Activated CD4-positive, alpha-beta T cell treated with anti-CD3 and anti-CD28 coated beads for 48 hours (primary cell): ENCODE measurements at regions not wholly inside any gene's neighbourhood (a gene's known extent, or its start where the extent isn't known, plus 50 kb on each side); places are given as distances from the start of the nearest gene placed in this dataset.
"Not testable (repeated sequence)": the region's sequence is repeated elsewhere in the genome, so short reads cannot be mapped to it uniquely, and the experiment has no call there.

Experiments used
- DNase-seq: peaks from one replicate; pipeline ENCODE4 v3.0.0-alpha.2; 2020

DNA sequence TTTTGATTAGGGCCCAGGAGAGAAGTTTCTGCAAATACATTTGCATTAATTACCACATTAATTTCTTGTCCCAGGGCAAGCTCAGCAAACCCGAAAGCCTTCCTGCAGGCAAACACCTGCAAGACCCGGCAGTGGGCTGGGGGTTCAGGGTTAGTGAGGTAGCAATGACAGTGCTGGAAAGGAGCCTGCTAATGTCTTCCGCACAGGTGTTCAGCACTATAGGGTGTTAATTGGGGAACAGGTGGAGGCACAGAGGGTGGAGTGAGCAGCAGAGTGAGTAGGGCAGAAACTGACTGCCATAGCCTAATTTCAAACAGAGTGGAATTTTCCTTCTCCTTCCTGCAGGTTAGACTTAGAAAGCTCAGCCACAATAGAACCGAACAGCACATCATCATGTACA is 50.9 kb upstream of the UBASH3B start:
- no peak for DNase-seq

DNA sequence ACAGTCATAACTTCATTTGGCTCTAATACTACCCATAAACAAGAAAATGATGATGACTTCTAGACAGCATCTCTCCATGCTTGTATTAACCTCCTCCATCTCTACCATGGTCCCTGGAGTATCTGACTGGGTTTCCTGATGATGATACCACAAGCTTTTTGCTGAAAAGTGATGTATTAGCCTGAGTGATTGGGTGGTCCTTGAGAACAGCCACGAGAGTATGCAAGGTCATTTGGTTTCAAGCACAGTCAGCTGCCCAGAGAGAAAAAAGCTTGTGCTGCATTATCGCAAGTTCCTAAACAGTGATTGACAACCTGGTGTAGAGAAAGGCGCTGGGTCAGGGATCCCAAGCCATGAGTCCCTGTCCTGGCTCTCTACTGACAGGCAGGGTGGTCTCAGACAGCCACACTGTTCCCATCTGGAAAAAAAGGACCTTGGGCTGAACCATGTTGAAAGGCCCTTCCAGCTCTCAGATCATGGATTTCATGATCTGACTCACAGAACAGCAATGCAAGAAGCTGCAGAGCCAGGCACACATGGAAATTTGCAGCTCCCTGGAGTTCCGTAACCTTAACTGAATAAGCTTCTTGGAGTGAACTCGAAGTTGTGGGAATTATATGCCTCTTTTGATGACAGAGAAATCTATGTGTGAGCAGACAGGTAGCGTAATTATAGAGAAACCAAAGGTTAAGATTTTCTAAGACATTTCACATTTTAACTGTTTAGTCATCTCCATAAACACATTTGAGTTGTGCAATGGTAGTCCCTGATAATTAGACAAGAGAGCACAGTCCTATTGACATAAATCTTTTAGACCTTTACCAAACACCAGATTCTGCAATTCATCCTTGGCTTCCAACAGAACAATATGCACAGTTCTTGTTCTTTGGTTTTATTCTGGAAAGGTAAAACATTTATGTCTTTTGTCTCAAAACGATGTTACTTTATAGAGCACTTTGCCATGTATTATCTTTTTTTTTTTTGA is 54.1 kb upstream of the UBASH3B start:
- DNase-seq: no peak

DNA sequence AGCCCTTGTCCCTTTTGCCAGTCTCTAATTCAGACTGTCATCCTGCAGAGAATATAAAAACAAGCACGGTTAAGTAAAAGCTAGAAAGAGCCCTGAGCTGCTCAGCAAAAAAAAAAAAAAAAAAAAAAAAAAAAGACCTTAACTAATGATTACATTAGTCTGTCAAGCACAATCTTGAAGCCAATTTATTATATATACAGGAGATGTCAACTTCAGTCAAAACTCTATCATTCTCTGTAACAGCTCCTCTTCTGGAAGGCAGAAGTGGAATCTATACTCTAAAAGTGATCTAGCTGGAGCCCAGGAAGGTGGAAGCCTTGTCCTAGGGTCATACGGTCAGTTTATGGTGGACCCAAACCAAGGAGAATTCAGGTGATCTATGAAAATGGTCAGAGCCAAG is 55.2 kb upstream of the UBASH3B start:
- no peak for DNase-seq

- DNase-seq: no peak
Measured at GRCh38 chr11:122599434-122599833, 56.1 kb upstream of the UBASH3B start.

- DNase-seq: no peak
Measured at GRCh38 chr11:122598971-122599370, 56.6 kb upstream of the UBASH3B start.

- DNase-seq: no peak
Measured at GRCh38 chr11:122597511-122597910, 58.0 kb upstream of the UBASH3B start.

DNA sequence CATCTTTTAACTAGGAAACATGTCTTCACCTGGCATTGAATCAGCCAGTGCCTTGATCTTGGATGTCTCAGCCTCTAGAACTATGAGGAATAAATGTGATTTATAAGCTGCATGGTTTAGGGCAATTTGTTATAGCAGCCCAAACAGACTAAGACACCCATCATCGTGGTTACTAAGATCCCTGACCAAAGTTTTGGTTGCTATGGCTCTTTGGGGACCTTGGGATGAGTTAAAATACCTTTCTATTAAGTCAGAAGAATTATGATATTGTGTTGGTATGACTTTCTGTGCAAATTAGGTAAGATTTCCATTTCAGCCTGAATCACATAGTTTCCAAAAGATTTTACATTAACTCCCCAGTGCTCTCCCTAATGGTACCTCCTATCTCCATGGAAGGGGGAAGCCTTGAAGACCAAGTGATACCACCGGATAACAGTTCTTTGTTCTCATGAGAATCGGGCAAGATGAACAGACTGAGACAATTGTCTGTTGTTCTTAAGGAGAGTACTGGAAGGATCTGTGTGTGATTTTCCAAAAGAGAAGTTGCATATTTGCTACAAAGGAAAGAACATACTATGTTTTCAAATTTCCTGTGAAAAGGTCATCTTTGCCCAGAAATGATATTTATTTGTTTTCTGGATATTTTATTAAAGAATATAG is 60.4 kb upstream of the UBASH3B start:
- DNase-seq: no peak

DNA sequence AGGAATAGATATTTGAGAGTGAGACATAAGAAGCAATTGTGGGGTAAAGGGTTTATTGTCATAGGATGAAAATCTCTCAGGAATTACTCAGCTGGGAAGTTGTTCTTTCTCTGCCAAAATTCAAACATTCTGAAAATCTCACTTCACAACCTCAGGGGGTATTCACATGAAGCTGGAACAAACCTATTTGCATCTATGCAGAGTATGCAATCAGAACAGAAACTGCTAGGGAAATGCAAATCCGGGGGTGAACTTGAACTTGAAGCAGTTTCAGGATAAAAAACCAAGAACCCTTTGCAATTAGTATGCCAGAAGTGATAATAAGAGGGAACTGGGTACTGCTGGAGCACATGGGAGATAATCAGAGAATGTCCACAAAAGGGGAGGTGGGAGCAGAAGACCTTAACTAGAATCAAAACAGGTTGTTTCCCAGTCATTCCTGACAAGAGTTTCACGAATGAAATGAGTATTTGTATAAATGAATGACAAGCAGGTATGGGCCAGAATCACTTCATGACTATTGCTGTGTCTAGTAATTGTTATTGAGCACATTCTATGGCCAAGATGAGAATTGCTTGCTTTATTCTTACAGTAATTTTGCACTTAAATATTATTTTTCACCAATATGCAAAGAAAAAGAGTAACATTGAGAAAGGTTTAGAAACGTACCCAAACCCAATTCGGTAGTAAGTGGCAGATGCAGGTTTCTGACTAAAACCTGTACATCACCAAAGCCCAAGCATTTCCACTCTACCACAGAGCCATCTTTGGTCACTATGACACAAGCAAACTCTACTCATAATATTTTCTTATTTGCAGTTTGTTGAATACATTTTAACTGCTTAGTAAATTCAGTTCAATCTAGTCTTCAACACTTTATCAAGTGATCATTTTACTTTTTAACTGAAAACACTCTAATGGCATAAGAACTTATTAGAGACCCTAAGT is 61.8 kb upstream of the UBASH3B start:
- DNase-seq: no peak

DNA sequence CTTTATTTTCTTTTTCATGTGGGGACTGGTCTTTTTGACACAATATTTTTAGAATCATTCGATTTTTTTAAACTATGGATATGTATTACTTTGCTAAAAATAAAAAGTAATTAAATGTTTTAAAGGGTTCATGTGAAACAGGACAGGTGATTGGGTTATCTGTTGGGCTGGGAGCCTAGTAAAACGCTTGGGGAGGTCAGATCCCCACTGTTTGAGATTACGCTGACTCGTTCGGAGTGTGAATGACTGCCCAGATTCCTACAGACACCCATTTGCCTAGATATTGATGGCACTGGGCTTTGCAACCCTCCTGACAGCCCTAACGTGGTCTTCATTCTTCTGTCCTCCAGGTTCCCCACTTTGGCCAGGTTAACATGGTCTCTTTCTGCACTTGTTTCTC is 62.9 kb upstream of the UBASH3B start:
- DNase-seq: no peak

- no peak for DNase-seq
Measured at GRCh38 chr11:122584670-122585069, 70.9 kb upstream of the UBASH3B start.

- not testable (repeated sequence) for DNase-seq
Measured at GRCh38 chr11:122580071-122580470, 75.5 kb upstream of the UBASH3B start.

DNA sequence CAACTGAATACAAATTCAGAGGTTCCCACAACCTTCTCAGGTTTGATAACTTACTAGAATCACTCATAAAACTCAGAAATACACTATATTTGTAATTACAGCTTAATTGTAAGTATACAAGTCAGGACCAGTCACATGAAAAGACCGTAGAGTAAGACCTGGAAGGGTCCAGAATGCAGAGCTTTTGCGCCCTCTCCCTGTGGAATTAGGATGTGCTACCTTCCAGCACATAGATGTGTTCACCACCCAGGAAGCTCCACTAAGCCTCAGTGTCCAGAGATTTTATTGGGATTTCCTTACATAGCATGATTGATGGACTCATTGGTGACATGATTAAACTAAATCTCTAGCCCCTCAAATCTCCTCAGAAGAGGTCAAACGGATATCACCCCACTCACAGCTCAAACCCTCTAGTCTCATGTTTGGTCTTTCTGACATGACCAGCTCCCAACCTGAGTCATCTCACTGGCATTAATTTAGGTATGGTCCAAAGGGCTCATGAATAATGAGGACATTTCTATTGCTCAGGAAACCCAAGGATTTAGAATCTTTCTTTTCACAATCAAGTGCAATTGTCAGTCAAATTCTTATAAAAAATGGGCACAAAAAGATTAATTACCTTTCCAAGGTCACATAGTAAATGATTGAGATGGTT is 77.2 kb upstream of the UBASH3B start:
- no peak for DNase-seq

- no peak for DNase-seq
Measured at GRCh38 chr11:122572592-122572991, 82.9 kb upstream of the UBASH3B start.

GRCh38 chr11:122563761-122564160 is 91.8 kb upstream of the UBASH3B start:
- DNase-seq: no peak

DNA sequence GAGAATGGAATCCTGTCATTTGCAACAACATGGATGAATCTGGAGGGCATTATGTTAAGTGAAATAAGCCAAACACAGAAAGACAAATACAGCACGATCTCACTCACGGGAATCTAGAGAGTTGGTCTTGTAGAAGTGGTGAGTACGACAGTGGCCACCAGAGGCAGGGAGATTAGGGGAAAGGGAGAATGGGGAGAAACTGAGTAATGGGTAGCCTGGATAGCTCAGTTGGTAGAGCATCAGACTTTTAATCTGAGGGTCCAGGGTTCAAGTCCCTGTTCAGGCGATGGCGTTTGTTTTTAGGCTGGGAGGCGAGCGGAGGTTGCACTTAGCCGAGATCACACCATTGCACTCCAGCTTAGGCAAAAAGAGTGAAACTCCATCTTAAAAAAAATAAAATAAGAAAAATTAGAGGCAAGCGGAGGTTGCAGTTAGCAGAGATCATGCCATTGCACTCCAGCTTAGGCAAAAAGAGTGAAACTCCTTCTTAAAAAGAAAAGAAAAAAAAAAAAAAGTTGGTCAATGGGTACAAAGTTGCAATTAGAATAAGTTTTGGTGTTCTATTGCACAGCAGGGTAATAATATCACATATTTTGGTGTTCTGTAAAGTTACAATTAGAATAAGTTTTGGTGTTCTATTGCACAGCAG is 95.7 kb upstream of the UBASH3B start:
- peak; percentile 17 for DNase-seq

DNA sequence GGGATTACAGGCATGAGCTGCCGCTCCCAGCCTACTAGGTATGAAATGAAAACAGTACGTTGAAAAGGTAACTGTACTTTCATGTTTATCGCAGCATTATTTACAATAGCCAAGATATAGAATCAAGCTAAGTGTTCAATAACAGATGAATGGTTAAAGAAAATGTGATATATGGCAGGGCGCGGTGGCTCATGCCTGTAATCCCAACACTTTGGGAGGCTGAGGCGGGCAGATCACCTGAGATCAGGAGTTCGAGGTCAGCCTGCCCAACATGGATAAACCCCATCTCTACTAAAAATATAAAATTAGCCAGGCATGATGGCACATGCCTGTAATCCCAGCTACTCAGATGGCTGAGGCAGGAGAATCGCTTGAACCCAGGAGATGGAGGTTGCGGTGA is 96.3 kb upstream of the UBASH3B start:
- DNase-seq: not testable (repeated sequence)

DNA sequence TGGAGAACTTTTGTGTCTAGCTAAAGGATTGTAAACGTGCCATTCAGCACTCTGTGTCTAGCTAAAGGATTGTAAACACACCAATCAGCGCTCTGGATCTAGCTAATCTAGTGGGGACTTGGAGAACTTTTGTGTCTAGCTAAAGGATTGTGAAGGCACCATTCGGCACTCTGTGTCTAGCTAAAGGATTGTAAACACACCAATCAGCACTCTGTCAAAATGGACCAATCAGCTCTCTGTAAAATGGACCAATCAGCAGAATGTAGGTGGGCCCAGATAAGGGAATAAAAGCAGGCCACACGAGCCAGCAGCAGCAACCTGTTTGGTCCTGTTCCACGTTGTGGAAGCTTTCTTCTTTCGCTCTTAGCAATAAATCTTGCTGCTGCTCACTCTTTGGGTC is 98.4 kb upstream of the UBASH3B start:
- DNase-seq: not testable (repeated sequence)

- peak; percentile 36 for DNase-seq
Measured at GRCh38 chr11:122556605-122557004, 98.9 kb upstream of the UBASH3B start.

DNA sequence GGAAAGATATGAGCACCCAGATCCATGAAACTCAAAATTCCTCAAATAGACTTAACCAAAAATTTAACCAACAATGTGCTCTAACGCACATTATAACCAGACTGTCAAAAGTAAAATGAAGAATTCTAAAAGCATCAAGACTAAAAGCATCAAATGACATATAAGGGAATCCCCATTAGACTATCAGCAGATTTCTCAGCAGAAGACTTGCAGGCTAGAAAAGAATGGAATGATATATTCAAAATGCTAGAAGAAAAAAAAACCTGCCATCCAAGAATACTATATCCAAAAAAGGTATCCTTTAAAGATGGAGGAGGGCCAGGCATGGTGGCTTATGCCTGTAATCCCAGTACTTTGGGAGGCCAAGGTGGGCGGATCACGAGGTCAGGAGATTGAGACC is 117.5 kb upstream of the UBASH3B start:
- DNase-seq: no peak

- DNase-seq: no peak
Measured at GRCh38 chr11:122524898-122525297, 130.6 kb upstream of the UBASH3B start.

DNA sequence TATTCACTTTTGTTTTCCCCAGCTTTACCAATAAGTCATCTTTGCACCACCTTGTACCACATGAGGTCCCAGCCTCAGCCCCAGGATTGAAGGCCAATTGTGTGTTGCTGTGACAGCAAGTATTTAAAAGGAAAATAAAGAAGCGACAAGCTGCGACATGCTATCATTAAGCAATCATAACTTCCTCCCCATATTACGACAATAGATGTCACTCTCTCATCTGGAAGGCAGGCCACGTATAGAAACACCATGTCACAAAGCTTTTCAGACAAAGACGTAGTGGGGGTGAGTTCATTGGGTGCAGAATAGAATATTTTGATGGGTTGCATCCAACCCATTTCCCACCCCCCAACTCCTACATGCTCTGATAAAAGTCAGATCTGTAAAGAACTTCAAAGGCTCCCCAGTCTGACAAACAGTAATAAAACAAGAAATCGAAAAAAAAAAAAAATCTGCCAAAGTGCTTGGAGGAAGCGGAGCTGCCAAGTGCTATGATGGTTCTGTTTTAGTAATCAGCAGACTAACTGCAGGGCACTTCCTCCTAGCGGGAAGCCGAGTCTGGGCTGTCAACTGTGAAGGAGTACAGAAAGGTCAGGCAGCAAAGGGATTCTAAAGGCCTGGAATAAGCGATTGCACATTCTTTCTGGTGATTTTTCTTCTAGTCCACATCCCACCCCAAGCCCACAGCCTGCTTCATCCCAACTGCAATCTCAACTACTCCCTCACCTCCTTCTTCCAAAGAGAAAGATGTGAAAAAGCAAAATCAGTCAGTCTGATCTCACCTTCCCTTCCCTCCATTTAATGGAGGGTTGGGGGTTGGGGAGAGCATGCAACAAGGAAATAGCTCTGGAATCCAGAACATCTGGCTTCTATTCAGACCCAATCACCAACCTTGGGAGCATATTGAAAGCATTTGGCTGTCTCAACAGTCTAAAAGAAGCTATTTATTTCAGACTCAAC is 131.4 kb upstream of the UBASH3B start:
- no peak for DNase-seq
